SK-N-DZ (cell line): ENCODE measurements at regions not wholly inside any gene's neighbourhood (a gene's known extent, or its start where the extent isn't known, plus 50 kb on each side); places are given as distances from the start of the nearest gene placed in this dataset.

Experiments used
- DNase-seq: peaks from one replicate; pipeline ENCODE4 v3.0.0-alpha.2; 2015; ENCODE audit warnings: low spot score

DNA sequence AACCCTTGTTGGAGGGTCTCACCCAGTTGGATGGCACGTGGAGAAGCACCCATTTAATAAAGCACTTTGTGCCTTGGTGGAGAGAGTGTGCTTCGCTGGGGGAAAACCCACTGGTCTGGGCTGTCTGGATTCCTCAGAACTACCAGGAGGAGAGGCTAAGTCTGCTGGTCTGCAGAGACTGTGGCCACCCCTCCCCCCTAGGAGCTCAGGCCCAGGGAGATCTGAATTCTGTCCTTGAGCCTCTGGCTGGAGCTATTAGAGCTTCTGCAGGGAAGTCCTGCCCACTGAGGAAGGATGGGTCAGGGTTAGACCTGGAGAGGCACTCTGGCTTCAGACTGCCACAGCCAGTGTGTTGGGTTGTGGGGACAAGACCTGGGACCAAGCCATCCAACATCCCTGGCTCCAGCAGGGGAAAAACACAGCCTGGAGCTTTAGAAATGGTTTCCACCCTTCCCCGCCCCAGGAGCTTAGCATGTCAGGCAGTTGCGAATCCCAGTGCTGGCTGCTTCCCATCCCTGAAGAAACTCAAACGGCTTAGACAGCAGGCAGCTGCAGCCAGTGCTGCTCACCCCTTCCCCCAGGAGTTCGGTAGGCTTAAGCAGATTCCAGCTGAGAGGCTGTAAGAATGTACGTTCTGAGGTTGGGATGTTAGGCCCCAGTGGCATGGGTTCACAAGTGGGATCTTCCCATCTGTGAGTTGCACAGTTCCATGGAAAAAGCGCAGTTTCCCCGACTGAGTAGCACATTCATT, 288.3 kb downstream of the TGFB2 start:
- DNase-seq = no peak

DNA sequence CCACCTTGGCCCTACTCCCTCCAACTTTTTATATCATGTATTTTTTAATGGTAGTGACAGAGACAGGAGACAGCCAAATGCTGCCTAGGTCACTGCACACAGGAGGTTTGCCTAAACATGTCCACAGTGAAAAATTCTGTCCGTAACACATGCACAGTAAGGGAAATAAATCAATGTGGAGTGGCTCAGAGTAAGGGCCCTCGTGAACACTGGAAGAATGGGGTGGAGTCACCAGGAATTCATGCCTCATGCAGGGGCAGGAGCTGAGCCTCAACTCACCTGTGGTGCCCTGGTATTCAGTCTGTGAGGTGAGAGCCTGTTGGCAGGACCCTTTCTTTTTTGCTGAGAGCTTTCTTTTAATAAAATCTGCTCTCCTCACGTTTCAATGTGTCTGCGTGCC, 289.1 kb downstream of the TGFB2 start:
- DNase-seq = no peak

- DNase-seq = no peak
These were observed 291.4 kb downstream of the TGFB2 start for GRCh38 chr1:218636548-218636947.

GRCh38 chr1:218640173-218640572, 295.0 kb downstream of the TGFB2 start:
- no peak for DNase-seq

DNA sequence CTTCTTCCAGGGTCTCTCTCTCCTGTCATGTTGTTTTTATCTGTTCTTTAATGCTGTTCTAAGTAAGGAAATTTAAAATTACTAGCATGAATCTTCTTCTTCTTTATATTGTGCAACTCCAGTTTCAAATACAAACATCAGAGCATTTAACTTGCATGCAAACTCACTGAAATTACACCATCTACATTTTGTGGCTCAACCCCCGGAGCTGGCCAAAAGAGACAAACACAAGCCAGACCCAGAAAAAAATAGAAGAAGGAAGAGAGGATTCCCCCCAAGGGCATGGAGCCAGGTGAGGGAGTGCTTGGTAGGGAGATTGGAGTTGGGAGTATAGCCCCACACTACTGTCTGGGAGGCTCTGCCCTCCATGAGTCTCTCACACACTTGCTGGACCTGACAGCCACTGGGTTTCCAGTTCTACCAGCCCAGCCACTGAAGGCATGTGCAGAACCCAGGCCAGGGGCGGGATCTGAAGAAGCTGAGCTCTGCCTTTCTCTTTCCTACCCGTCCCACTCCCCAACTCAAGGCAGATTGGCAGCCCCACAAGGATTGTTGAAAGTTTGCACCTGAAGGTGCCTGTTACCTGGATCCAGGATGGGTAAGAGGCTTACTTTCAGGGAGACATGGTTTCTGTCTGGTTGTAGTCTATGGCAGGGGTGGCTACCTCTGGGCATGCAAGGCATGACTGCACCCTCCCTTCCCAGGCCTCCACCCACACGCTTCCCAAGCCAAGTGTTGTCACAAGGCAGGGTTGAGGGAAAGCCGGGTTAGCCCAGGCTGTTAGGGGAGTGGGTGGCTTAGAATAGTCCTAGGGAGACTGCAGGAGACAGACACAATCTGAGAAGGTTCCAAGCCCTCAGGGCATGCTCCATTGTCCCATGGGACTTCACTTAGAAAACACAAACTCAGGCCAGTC, 297.2 kb downstream of the TGFB2 start:
- DNase-seq = no peak

GRCh38 chr1:218643281-218643680, 298.1 kb downstream of the TGFB2 start:
- DNase-seq = no peak

- no peak for DNase-seq
These were observed 298.8 kb downstream of the TGFB2 start for GRCh38 chr1:218643926-218644325.

DNA sequence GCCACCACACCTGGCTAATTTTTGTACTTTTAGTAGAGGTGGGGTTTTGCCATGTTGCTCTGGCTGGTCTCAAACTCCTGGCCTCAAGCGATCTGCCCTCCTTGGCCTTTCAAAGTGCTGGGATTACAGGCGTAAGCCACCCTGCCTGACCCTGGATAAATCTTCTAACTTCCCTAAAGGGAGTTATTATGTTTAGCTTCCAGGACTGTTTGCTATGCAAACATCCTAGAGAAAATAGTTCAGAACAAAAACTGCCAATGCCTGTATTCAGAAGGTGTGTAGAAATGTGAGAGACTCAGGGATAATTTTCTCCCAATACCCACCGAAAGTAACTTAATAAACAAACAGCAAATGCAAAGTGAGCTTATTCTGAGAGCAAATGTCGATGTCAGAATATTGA, 301.2 kb downstream of the TGFB2 start:
- DNase-seq = no peak

DNA sequence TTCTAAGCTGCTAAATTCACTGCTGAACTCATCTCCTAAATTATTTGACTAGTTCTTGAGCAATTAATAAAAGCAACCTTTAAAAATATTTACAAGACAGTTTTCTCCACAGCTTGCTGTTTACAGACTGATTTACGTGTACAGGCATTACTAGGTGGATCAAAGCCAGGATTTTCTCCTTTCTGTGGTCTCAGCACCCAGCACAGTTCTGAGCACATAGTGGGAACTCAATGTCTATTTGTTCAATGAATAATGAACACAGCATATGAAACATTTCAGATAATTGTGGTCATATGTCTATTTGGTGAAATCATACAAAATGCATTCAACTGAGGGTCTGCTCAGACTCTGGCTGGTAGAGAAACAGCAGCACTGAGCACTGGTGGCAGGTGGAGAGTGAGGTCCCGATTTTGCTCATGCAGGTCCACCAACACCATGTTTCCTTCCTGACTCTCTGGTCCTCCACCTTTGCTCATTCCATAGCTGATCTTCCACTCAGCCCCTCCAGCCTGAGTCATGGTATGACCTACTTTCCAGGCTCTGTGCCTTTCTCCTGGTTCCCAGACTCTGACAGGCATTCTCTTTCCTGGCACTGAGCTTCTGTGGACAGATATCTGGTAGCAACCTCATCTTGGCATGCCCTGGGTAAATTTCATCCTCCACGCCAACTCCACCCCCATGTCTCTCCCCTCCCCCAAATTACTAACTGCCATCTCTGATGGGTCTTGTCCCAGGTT, 311.3 kb downstream of the TGFB2 start:
- no peak for DNase-seq

DNA sequence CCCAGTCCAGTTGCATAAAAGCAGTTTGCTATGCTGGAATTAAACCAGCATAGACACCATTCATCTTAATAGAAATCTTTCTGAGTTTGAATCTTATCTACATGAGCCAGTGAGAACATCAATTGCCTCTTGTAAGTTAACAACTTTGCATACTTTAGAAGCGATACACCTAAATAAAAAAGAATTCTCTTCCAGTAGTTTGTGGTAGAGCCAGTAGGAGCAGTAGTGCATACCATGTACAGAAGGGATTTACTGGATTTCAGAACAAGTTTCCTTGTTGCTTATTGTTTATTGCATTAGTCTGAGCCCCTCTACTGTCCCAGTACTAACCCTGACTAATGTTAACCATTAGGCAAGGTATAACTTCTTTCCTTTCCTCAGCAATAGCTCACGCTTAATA, 313.1 kb downstream of the TGFB2 start:
- no peak for DNase-seq

DNA sequence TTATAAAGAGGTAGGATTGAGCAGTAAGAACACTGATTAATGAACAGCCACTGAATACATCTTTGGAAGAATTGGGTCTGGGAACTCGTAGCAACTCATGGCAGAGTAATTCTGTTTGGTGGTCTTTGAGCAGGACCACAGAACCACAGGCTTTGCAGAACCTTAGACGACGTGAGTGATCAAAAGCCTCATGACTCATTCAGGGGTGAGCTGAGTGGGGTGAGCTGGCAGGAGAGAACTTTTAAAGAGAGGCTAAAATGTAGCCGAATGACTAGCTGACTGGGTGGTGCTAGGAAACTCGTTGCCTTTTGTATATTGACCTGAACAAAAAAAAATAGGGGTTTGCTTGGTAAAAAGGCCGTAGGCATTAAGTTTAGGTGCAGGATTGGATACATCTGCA, 313.8 kb downstream of the TGFB2 start:
- no peak for DNase-seq

GRCh38 chr1:218659911-218660677, 315.0 kb downstream of the TGFB2 start:
- no peak for DNase-seq

DNA sequence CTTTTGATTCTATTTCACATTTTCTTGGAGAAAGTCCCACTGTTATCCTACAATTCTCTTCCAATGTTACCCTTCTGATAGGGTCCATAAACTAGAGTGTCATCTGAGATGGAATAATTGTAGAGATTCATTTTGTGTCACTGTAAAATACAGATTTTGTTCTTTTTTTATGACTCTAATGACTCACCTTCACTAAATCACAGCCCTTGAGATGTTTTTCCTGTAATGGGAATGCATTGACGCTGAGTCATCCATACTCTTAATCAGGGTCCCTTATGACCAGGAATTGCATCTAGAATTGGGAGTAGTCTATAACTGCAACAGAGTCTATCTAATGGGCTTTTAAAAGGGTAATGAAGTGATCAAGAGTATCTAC, 315.5 kb downstream of the TGFB2 start:
- DNase-seq = no peak

- DNase-seq = no peak
These were observed 316.3 kb downstream of the TGFB2 start for GRCh38 chr1:218661411-218661810.

GRCh38 chr1:218664385-218665170, 319.4 kb downstream of the TGFB2 start:
- DNase-seq = no peak

GRCh38 chr1:218665221-218665620, 320.1 kb downstream of the TGFB2 start:
- no peak for DNase-seq

DNA sequence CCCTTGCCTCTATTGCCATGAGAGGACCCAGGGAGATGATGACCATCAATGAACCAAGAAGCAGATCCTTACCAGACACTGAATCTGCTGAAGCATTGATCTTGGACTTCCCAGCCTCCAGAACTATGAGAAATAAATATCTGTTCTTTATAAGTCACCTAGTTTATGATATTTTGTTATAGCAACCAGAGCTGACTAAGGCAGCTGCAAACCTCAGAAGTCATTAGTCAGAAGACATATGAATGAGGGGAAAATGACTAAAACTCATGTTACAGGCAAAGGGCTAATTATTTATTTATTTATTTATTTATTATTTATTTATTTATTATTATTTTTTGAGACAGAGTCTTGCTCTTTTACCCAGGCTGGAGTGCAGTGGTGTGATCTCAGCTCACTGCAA, 321.1 kb downstream of the TGFB2 start:
- DNase-seq = no peak

- DNase-seq = no peak
These were observed 322.8 kb downstream of the TGFB2 start for GRCh38 chr1:218667781-218668516.

- no peak for DNase-seq
These were observed 324.3 kb downstream of the TGFB2 start for GRCh38 chr1:218669431-218669830.

DNA sequence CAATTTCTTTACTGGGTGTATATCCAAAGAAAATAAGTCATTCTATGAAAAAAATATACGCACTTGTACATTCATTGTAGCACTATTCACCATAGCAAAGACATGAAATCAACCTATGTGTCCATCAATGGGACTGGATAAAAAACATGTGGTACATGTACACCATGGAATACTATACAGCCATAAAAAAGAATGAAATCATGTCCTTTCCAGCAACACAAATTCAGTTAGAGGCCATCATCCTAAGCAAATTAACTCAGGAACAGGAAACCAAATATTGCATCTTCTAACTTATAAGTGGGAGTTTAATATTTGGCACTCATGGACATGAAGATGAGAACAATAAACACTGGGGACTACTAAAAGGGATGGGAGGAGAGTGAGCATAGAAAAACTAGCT, 325.7 kb downstream of the TGFB2 start:
- DNase-seq = no peak
